22Rv1 (cell line): ENCODE measurements at regions not wholly inside any gene's neighbourhood (a gene's known extent, or its start where the extent isn't known, plus 50 kb on each side); places are given as distances from the start of the nearest gene placed in this dataset.

ENCODE experiments used
- CTCF ChIP-seq: fragments of 450-650 bp; IDR thresholded peaks from 2 replicates; pipeline ENCODE4 v1.5.1; 2017; ENCODE audit warnings: mild to moderate bottlenecking
- ZFX ChIP-seq: fragments of 450-650 bp; IDR thresholded peaks from 2 replicates; pipeline ENCODE4 v1.6.1; 2017; ENCODE audit warnings: antibody characterized with exemption, borderline replicate concordance

GRCh38 chr2:43073401-43073825, 153.0 kb downstream of the ZFP36L2 start:
- TF ChIP-seq CTCF (no peak), ZFX (no peak)
